Cardiac muscle cell (in vitro differentiated cells and primary cell): ENCODE measurements at regions not wholly inside any gene's neighbourhood (a gene's known extent, or its start where the extent isn't known, plus 50 kb on each side); places are given as distances from the start of the nearest gene placed in this dataset.
A peak's percentile ranks its signal among the peaks of the same experiment; 100 is the strongest.

Source experiments
- DNase-seq, 2 donors: peaks; one replicate each; pipeline versions ENCODE4 v3.0.0 to v3.0.0-alpha.2; 2010 to 2017; ENCODE audit warnings: low read depth in 1 of 2, low spot score in 1 of 2
- H3K27ac ChIP-seq: fragments of 200-600 bp; sonication (generic); 2 replicates; pipeline ENCODE4 v1.5.1; 2016
- H3K27me3 ChIP-seq: fragments of 200-600 bp; sonication (generic); 2 replicates; pipeline ENCODE4 v1.6.0; 2016; ENCODE audit warnings: control low read depth
- H3K36me3 ChIP-seq: fragments of 200-600 bp; sonication (generic); 2 replicates; pipeline ENCODE4 v1.5.1; 2016; ENCODE audit warnings: control low read depth
- H3K4me1 ChIP-seq: fragments of 200-600 bp; sonication (generic); 2 replicates; pipeline ENCODE4 v1.8.1; 2017; ENCODE audit warnings: low read depth, mild to moderate bottlenecking, mixed run types
- H3K4me3 ChIP-seq: fragments of 200-600 bp; sonication (generic); 2 replicates; pipeline ENCODE4 v1.5.1; 2016; ENCODE audit warnings: mild to moderate bottlenecking
- H3K9me3 ChIP-seq: fragments of 200-600 bp; sonication (generic); 2 replicates; pipeline ENCODE4 v1.5.1; 2017; ENCODE audit warnings: low read depth, mild to moderate bottlenecking, control low read depth
- TF ChIP-seq, protein P1 (sequence below): IDR thresholded peaks from 2 replicates; pipeline ENCODE4 v1.5.1; 2012; ENCODE audit warnings: low read depth, mild to moderate bottlenecking, low read length

DNA sequence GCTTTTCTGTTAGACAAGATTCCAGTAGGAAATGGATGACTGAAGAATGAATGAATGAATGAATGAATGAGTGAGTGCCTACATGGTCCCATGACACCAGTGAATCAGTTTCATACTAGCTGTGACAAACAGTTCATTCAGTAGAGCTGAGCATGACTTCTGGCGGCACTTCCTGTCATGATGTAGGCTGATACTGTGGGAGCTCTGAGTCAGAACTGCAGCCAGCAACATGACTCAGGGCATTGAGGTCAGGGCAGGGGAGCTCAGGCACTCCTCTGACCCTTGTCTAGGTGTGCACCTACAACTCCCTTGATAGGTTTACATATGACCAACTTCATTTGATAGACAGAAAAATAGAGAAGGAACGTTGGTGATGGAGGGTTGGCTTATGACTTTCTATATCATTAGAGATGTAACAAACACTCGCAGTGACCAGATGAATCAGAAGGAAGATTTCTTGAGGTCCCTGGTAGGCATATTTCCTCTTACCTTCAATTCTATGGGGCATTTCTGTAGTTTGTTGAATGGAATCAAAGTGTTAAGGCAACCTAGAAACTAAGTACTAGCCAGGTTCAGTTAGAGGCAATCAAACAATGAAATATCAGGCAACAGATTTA is 139.3 kb upstream of the ARHGAP5 start:
- TF ChIP-seq, protein P1, sequence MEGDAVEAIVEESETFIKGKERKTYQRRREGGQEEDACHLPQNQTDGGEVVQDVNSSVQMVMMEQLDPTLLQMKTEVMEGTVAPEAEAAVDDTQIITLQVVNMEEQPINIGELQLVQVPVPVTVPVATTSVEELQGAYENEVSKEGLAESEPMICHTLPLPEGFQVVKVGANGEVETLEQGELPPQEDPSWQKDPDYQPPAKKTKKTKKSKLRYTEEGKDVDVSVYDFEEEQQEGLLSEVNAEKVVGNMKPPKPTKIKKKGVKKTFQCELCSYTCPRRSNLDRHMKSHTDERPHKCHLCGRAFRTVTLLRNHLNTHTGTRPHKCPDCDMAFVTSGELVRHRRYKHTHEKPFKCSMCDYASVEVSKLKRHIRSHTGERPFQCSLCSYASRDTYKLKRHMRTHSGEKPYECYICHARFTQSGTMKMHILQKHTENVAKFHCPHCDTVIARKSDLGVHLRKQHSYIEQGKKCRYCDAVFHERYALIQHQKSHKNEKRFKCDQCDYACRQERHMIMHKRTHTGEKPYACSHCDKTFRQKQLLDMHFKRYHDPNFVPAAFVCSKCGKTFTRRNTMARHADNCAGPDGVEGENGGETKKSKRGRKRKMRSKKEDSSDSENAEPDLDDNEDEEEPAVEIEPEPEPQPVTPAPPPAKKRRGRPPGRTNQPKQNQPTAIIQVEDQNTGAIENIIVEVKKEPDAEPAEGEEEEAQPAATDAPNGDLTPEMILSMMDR: no peak
- Histone ChIP-seq H3K9me3 (no peaks in the 10 kb centered on the region), H3K27me3 (no peaks in the 10 kb centered on the region), H3K4me1 (peaks cover 7% of the 10 kb centered on the region), H3K4me3 (no peak overlapping the region), H3K27ac (no peak overlapping the region), H3K36me3 (no peaks in the 10 kb centered on the region)
- peak in 1 of 2 donors; percentile 64 for DNase-seq

DNA sequence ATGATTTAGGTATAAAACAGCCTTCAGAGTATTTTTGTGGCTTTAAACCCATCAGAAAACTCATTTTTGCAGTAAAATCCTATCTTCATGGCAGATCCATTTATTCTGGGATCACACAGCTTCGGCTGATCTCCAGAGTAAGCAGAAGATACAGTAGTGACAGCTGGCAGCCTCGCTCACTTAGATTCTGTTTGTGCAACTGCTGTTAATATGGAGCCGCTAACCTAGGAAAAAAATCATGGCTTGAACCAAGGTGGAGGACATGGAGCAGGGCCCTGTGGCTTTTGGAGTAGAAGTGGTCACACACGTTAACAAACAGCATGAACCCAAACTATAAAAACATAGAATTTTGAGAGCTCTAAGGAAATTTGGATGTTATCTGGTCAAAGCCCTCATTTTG is 137.2 kb upstream of the ARHGAP5 start:
- Histone ChIP-seq H3K36me3 (no peaks in the 10 kb centered on the region), H3K4me3 (no peak overlapping the region), H3K9me3 (no peaks in the 10 kb centered on the region), H3K27ac (no peak overlapping the region), H3K4me1 (peaks cover 4% of the 10 kb centered on the region), H3K27me3 (no peaks in the 10 kb centered on the region)
- TF ChIP-seq, protein P1: no peak
- DNase-seq: no peak

DNA sequence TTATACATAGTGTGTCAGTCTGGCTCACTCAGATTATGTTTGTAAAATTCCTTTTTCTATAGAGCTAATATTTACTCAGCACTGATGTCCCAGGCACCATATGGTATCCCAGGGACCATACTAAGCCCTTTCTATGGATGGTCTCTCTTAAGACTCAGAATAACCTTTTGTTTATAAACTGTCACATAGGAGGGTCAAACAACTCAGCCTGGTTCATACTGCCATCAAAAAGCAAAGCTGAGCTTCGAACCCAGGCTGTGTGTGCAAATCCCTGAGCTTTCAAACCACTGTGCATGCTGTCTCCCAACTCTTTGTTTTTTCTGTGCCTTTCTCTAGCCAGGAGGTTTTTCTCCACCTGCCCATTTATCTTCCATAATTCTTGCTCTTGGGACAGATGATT is 135.6 kb upstream of the ARHGAP5 start:
- TF ChIP-seq, protein P1: no peak
- Histone ChIP-seq H3K27me3 (no peaks in the 10 kb centered on the region), H3K4me1 (peaks cover 4% of the 10 kb centered on the region), H3K27ac (no peak overlapping the region), H3K4me3 (no peak overlapping the region), H3K9me3 (no peaks in the 10 kb centered on the region), H3K36me3 (no peaks in the 10 kb centered on the region)
- no peak for DNase-seq

DNA sequence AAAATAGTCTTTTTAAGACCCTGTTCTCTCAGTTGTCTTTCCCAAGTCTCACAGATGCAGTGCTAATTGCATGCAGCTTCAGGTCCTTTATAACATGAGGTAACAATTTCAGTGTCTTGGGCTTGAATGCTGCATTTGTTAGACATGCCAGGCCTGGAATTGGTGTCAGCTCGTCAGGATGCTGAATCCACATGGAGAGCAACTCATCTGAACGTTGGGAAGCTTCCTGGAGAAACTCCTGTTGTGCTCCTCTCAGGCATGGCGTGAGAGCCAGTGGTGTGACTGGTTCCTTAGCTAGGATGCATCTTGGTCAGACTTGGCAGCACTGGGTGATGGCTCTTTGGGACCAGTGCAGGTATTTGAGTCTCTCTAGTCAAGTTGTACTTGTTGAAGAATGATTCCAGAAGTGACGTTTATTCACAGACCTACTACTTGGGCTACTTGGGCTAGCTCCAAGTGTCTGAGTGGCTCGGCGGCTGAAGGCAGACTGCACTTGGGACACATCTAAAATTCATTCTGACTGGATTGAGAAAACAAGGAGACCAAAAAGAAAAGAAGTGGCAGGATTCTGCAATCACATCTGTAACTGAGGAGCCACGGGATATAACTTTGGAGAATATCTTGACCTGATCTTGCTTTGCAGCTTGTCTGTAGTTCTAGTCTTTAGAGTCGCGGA is 134.8 kb upstream of the ARHGAP5 start:
- H3K36me3 ChIP-seq: no peaks in the 10 kb centered on the region
- no peak for DNase-seq
- H3K27me3 ChIP-seq: no peaks in the 10 kb centered on the region
- no peaks in the 10 kb centered on the region for H3K9me3 ChIP-seq
- peaks cover 4% of the 10 kb centered on the region for H3K4me1 ChIP-seq
- H3K27ac ChIP-seq: no peak overlapping the region
- TF ChIP-seq, protein P1: no peak
- H3K4me3 ChIP-seq: no peak overlapping the region

DNA sequence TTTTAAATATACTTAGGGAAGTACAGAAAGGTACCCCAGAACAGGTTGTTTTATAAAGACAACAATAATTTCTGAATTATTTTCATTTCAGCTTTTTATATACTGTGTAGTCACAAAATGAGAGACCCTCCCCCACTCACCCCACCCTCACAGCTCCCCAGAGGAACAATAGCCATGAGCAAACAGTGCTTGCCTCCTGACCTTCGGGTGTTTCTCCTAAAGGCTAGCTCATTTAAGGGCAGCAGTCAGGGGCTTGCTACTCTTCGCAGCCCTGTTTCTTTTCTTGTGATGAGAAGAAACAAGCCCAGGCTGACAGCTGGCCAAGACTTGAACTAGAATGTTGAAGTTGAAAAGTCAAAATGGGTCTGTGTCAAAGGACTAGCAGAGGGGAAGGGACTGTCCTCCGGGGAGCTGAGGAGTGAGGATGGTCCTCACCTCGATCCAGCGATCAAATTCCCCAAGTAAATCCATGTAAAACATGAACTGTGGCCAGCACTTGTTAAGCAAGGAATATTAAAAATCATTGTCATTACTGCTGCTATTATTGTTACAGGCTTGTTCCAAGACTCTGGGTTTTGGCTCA is 133.8 kb upstream of the ARHGAP5 start:
- DNase-seq: no peak
- Histone ChIP-seq H3K9me3 (no peaks in the 10 kb centered on the region), H3K4me3 (no peak overlapping the region), H3K4me1 (peaks cover 4% of the 10 kb centered on the region), H3K27me3 (no peaks in the 10 kb centered on the region), H3K36me3 (no peaks in the 10 kb centered on the region), H3K27ac (no peak overlapping the region)
- TF ChIP-seq, protein P1: no peak
